ENCODE measurements at regions not wholly inside any gene's neighbourhood (a gene's known extent, or its start where the extent isn't known, plus 50 kb on each side); places are given as distances from the start of the nearest gene placed in this dataset.

DNA sequence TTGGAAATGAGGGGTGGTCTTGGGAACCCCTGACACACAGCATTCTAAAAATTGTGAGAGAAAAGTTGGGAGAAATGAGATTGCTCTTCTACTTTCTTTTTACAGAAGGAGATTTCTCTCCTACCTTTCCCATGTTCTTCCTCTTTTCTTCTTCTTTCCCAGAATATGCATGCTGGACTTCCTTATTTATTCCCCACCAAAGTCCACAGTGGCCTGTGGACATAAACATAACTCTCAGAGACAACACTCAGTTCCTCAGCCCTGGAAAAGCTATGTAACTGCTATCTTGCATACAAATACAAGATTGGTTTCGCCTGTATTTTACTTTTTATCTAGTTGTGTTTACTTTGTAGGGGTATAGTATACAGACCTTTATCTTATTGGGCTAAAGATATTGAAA lies 54.6 kb upstream of the C1GALT1 start (continued):
- no peak for TF ChIP-seq CHD7 (IDR thresholded peaks at IDR 0.05; ENCODE audit: insufficient replicate concordance, low read length)
- no peak for TF ChIP-seq CHD1 (IDR thresholded peaks at IDR 0.05; ENCODE audit: low read depth, low read length)
- no peak for TF ChIP-seq RBBP5 (IDR thresholded peaks at IDR 0.05; ENCODE audit: borderline replicate concordance, low read depth, low read length)
- no peak for TF ChIP-seq CTBP2 (IDR thresholded peaks at IDR 0.05; ENCODE audit: borderline replicate concordance, insufficient read depth, insufficient read length, low read length)
- TF ChIP-seq, protein P1, sequence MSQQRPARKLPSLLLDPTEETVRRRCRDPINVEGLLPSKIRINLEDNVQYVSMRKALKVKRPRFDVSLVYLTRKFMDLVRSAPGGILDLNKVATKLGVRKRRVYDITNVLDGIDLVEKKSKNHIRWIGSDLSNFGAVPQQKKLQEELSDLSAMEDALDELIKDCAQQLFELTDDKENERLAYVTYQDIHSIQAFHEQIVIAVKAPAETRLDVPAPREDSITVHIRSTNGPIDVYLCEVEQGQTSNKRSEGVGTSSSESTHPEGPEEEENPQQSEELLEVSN (IDR thresholded peaks at IDR 0.05) = no peak
- TF ChIP-seq BCL11A (IDR thresholded peaks at IDR 0.05; ENCODE audit: low read depth in 2 of 2, low read length in 2 of 2) = no peak
- no peak for TF ChIP-seq RNF2 (IDR thresholded peaks at IDR 0.05; ENCODE audit: borderline replicate concordance, low read depth, low read length, missing control alignments, poor library complexity, severe bottlenecking)
- TF ChIP-seq RAD21 (IDR thresholded peaks at IDR 0.05 in 1 of 2, conservative IDR thresholded peaks at IDR 0.05 in 1 of 2; ENCODE audit: low read depth in 2 of 2, low read length in 2 of 2) = no peak
- no peak for TF ChIP-seq SIRT6 (IDR thresholded peaks at IDR 0.05; ENCODE audit: low read length)
- TF ChIP-seq, protein P2, sequence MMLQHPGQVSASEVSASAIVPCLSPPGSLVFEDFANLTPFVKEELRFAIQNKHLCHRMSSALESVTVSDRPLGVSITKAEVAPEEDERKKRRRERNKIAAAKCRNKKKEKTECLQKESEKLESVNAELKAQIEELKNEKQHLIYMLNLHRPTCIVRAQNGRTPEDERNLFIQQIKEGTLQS (IDR thresholded peaks at IDR 0.05; ENCODE audit: insufficient read depth, low read depth, low read length) = no peak
